ENCODE measurements at regions not wholly inside any gene's neighbourhood (a gene's known extent, or its start where the extent isn't known, plus 50 kb on each side); places are given as distances from the start of the nearest gene placed in this dataset.

- TF ChIP-seq, protein P1, sequence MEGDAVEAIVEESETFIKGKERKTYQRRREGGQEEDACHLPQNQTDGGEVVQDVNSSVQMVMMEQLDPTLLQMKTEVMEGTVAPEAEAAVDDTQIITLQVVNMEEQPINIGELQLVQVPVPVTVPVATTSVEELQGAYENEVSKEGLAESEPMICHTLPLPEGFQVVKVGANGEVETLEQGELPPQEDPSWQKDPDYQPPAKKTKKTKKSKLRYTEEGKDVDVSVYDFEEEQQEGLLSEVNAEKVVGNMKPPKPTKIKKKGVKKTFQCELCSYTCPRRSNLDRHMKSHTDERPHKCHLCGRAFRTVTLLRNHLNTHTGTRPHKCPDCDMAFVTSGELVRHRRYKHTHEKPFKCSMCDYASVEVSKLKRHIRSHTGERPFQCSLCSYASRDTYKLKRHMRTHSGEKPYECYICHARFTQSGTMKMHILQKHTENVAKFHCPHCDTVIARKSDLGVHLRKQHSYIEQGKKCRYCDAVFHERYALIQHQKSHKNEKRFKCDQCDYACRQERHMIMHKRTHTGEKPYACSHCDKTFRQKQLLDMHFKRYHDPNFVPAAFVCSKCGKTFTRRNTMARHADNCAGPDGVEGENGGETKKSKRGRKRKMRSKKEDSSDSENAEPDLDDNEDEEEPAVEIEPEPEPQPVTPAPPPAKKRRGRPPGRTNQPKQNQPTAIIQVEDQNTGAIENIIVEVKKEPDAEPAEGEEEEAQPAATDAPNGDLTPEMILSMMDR (IDR thresholded peaks at IDR 0.05 in 2 of 3, conservative IDR thresholded peaks at IDR 0.05 in 1 of 3; ENCODE audit: control insufficient read depth in 2 of 3, extremely low read depth in 1 of 3, insufficient read depth in 1 of 3, low read depth in 3 of 3, low read length in 3 of 3): no peak
- TF ChIP-seq CHD1 (IDR thresholded peaks at IDR 0.05; ENCODE audit: low read depth, low read length) (no peak), YY1 (IDR thresholded peaks at IDR 0.05; ENCODE audit: low read depth, low read length) (no peak), FOXM1 (IDR thresholded peaks at IDR 0.05; ENCODE audit: low read depth, low read length) (no peak), MXI1 (IDR thresholded peaks at IDR 0.05; ENCODE audit: low read depth, low read length) (no peak), IKZF1 (conservative IDR thresholded peaks at IDR 0.05) (no peak), GABPA (IDR thresholded peaks at IDR 0.05; ENCODE audit: low read depth) (no peak), HDAC2 (IDR thresholded peaks at IDR 0.05) (no peak)
- TF ChIP-seq, protein P2, sequence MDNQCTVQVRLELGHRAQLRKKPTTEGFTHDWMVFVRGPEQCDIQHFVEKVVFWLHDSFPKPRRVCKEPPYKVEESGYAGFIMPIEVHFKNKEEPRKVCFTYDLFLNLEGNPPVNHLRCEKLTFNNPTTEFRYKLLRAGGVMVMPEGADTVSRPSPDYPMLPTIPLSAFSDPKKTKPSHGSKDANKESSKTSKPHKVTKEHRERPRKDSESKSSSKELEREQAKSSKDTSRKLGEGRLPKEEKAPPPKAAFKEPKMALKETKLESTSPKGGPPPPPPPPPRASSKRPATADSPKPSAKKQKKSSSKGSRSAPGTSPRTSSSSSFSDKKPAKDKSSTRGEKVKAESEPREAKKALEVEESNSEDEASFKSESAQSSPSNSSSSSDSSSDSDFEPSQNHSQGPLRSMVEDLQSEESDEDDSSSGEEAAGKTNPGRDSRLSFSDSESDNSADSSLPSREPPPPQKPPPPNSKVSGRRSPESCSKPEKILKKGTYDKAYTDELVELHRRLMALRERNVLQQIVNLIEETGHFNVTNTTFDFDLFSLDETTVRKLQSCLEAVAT (IDR thresholded peaks at IDR 0.05): no peak
- TF ChIP-seq, protein P3, sequence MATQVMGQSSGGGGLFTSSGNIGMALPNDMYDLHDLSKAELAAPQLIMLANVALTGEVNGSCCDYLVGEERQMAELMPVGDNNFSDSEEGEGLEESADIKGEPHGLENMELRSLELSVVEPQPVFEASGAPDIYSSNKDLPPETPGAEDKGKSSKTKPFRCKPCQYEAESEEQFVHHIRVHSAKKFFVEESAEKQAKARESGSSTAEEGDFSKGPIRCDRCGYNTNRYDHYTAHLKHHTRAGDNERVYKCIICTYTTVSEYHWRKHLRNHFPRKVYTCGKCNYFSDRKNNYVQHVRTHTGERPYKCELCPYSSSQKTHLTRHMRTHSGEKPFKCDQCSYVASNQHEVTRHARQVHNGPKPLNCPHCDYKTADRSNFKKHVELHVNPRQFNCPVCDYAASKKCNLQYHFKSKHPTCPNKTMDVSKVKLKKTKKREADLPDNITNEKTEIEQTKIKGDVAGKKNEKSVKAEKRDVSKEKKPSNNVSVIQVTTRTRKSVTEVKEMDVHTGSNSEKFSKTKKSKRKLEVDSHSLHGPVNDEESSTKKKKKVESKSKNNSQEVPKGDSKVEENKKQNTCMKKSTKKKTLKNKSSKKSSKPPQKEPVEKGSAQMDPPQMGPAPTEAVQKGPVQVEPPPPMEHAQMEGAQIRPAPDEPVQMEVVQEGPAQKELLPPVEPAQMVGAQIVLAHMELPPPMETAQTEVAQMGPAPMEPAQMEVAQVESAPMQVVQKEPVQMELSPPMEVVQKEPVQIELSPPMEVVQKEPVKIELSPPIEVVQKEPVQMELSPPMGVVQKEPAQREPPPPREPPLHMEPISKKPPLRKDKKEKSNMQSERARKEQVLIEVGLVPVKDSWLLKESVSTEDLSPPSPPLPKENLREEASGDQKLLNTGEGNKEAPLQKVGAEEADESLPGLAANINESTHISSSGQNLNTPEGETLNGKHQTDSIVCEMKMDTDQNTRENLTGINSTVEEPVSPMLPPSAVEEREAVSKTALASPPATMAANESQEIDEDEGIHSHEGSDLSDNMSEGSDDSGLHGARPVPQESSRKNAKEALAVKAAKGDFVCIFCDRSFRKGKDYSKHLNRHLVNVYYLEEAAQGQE (IDR thresholded peaks at IDR 0.05; ENCODE audit: low read depth, low read length): no peak
Measured at GRCh38 chrX:127963696-127964095, 88.5 kb downstream of the ACTRT1 start.

Data from GM12878 (cell line).